ENCODE measurements at regions not wholly inside any gene's neighbourhood (a gene's known extent, or its start where the extent isn't known, plus 50 kb on each side); places are given as distances from the start of the nearest gene placed in this dataset.

DNA sequence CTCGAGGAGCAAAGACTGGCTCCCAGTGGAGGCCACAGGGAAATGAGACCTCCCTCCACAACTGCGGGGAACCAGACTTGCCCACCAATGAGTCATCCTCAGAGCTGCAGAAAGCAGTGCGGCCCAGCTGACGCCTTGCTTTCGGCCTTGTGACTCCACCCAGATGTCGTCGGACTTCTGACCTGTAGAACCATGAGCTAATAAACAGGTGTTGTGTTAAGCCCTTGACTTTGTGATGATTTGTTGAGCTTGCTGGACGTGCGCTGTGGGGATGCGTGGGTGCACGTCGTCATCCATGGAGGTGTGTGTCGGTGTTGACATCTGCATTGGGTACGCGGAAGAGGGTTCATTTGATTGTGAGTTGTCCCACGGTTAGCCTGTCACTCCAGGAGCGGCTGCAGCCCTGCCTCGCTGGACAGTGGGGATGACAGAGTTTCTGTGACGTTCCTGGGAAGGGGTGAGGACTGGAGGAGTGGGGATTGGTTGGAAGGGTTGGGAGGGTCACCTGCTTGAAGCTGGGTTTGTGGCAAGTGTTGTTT is 154.1 kb downstream of the SH3BP4 start:
- Histone ChIP-seq H3K79me2 (ENCODE audit: control insufficient read depth, insufficient read depth, low read length) (no peaks in the 10 kb centered on the region), H3K27ac (ENCODE audit: insufficient read depth, low read depth, low read length) (no peak overlapping the region), H4K20me1 (replicated peaks; ENCODE audit: control insufficient read depth, extremely low read depth, insufficient read depth, low read length) (no peaks in the 10 kb centered on the region), H3K9ac (replicated peaks; ENCODE audit: extremely low read depth, insufficient read depth, low read length) (no peak overlapping the region), H3K4me1 (ENCODE audit: control insufficient read depth, extremely low read depth, insufficient read depth, low read length) (no peaks in the 10 kb centered on the region), H3K4me2 (ENCODE audit: insufficient read depth, low read length) (no peak overlapping the region), H3K27me3 (ENCODE audit: control insufficient read depth in 2 of 2, insufficient read depth in 2 of 2, low read length in 2 of 2) (no peaks in the 10 kb centered on the region), H3K36me3 (ENCODE audit: control insufficient read depth in 2 of 2, extremely low read depth in 1 of 2, insufficient read depth in 2 of 2, low read length in 2 of 2) (no peaks in the 10 kb centered on the region), H2AFZ (ENCODE audit: low read depth, low read length) (no peak overlapping the region), H3K9me1 (replicated peaks; ENCODE audit: control insufficient read depth, extremely low read depth, insufficient read depth, low read length) (no peaks in the 10 kb centered on the region), H3K4me3 (replicated peaks in 1 of 3; ENCODE audit: insufficient read depth in 1 of 3, low read depth in 1 of 3, low read length in 3 of 3) (no peak overlapping the region), H3K9me3 (replicated peaks; ENCODE audit: control insufficient read depth, insufficient read depth, low read length) (no peaks in the 10 kb centered on the region)
- DNase-seq (ENCODE audit: low read depth, low spot score) (peak; percentile 39), FAIRE-seq (no peak)
- POLR2A ChIA-PET: no interaction called here
- CTCF ChIA-PET: interaction anchor here (0.7 to 4.7 kb wide), 10 partner anchors 11 to 561 kb away, joined by 3 to 98 read pairs (median 8); no protein-coding TSS in a partner anchor
- intact Hi-C loops (cut with micrococcal nuclease) (loop anchor here (2.0 to 5.0 kb wide), 5 partner anchors 51 to 484 kb away; no protein-coding TSS in a partner anchor), dilution Hi-C loops (cut with MboI; ENCODE audit: extremely low pct_ligation_motif_present, low sequenced_read_pairs) (loop anchor here (25.0 kb wide), 1 partner anchor 544 kb away; no protein-coding TSS in a partner anchor)
- TF ChIP-seq MYC (IDR thresholded peaks at IDR 0.05; ENCODE audit: low read depth, low read length): no peak
- TF ChIP-seq JUN (IDR thresholded peaks at IDR 0.05; ENCODE audit: borderline replicate concordance, insufficient read depth, insufficient read length, low read depth): no peak
- TF ChIP-seq GATA2 (IDR thresholded peaks at IDR 0.05; ENCODE audit: insufficient read depth, insufficient read length, low read depth, low read length): no peak
- TF ChIP-seq, protein P1, sequence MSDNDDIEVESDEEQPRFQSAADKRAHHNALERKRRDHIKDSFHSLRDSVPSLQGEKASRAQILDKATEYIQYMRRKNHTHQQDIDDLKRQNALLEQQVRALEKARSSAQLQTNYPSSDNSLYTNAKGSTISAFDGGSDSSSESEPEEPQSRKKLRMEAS (IDR thresholded peaks at IDR 0.05; ENCODE audit: insufficient read depth, insufficient read length): no peak
- TF ChIP-seq EZH2 (IDR thresholded peaks at IDR 0.05; ENCODE audit: borderline replicate concordance, low read depth, low read length, severe bottlenecking): no peak
- TF ChIP-seq POLR2AphosphoS5 (IDR thresholded peaks at IDR 0.05; ENCODE audit: insufficient read depth, low read depth, low read length): no peak
- TF ChIP-seq, protein P2, sequence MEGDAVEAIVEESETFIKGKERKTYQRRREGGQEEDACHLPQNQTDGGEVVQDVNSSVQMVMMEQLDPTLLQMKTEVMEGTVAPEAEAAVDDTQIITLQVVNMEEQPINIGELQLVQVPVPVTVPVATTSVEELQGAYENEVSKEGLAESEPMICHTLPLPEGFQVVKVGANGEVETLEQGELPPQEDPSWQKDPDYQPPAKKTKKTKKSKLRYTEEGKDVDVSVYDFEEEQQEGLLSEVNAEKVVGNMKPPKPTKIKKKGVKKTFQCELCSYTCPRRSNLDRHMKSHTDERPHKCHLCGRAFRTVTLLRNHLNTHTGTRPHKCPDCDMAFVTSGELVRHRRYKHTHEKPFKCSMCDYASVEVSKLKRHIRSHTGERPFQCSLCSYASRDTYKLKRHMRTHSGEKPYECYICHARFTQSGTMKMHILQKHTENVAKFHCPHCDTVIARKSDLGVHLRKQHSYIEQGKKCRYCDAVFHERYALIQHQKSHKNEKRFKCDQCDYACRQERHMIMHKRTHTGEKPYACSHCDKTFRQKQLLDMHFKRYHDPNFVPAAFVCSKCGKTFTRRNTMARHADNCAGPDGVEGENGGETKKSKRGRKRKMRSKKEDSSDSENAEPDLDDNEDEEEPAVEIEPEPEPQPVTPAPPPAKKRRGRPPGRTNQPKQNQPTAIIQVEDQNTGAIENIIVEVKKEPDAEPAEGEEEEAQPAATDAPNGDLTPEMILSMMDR (IDR thresholded peaks at IDR 0.05; ENCODE audit: extremely low read depth in 1 of 2, insufficient read depth in 1 of 2, low read depth in 1 of 2, low read length in 2 of 2): no peak
- TF ChIP-seq POLR2A (IDR thresholded peaks at IDR 0.05; ENCODE audit: low read depth, low read length): no peak
- TF ChIP-seq FOS (IDR thresholded peaks at IDR 0.05; ENCODE audit: borderline replicate concordance, insufficient read depth, low read length): no peak
- BruUV-seq (replicated peaks): no TSS peak
